GM21737 (cell line): ENCODE measurements at regions not wholly inside any gene's neighbourhood (a gene's known extent, or its start where the extent isn't known, plus 50 kb on each side); places are given as distances from the start of the nearest gene placed in this dataset.
"Not testable (repeated sequence)": the region's sequence is repeated elsewhere in the genome, so short reads cannot be mapped to it uniquely, and the experiment has no call there.

Experiments used
- ATAC-seq: cut with Tn5 transposase; IDR thresholded peaks from one replicate; pipeline ENCODE4 v1.9.1; 2021; ENCODE audit warnings: mild to moderate bottlenecking, moderate library complexity; ENCODE audit not compliant: unreplicated experiment

- no peak for ATAC-seq
These were observed 742.8 kb downstream of the FAM181B start for GRCh38 chr11:81990659-81991443.

- no peak for ATAC-seq
These were observed 744.6 kb downstream of the FAM181B start for GRCh38 chr11:81989093-81989492.

GRCh38 chr11:81987829-81988472, 745.7 kb downstream of the FAM181B start:
- ATAC-seq: no peak

GRCh38 chr11:81986556-81987161, 747.0 kb downstream of the FAM181B start:
- no peak for ATAC-seq

GRCh38 chr11:81979448-81979847, 754.2 kb downstream of the FAM181B start:
- ATAC-seq: no peak

GRCh38 chr11:81975261-81975900, 758.3 kb downstream of the FAM181B start:
- no peak for ATAC-seq

GRCh38 chr11:81970886-81971285, 762.8 kb downstream of the FAM181B start:
- no peak for ATAC-seq

GRCh38 chr11:81967242-81967641, 766.4 kb downstream of the FAM181B start:
- no peak for ATAC-seq

- ATAC-seq: no peak
These were observed 767.3 kb downstream of the FAM181B start for GRCh38 chr11:81966340-81966739.

GRCh38 chr11:81963018-81963417, 770.6 kb downstream of the FAM181B start:
- no peak for ATAC-seq

GRCh38 chr11:81960443-81960842, 773.2 kb downstream of the FAM181B start:
- no peak for ATAC-seq

- no peak for ATAC-seq
These were observed 774.3 kb downstream of the FAM181B start for GRCh38 chr11:81959341-81959740.

GRCh38 chr11:81954301-81954700, 779.4 kb downstream of the FAM181B start:
- not testable (repeated sequence) for ATAC-seq

GRCh38 chr11:81946831-81947230, 786.8 kb downstream of the FAM181B start:
- ATAC-seq: no peak

GRCh38 chr11:81942646-81943045, 791.0 kb downstream of the FAM181B start:
- ATAC-seq: no peak

GRCh38 chr11:81941998-81942397, 791.7 kb downstream of the FAM181B start:
- ATAC-seq: no peak

GRCh38 chr11:81932303-81932702, 801.4 kb downstream of the FAM181B start:
- ATAC-seq: no peak

- ATAC-seq: no peak
These were observed 813.5 kb downstream of the FAM181B start for GRCh38 chr11:81920205-81920604.

GRCh38 chr11:81916451-81916850, 817.2 kb downstream of the FAM181B start:
- no peak for ATAC-seq

GRCh38 chr11:81915045-81915444, 818.6 kb downstream of the FAM181B start:
- ATAC-seq: no peak

GRCh38 chr11:81913793-81914192, 819.9 kb downstream of the FAM181B start:
- no peak for ATAC-seq

- ATAC-seq: no peak
These were observed 825.7 kb downstream of the FAM181B start for GRCh38 chr11:81907996-81908395.
